GM21619 (cell line): ENCODE measurements at regions not wholly inside any gene's neighbourhood (a gene's known extent, or its start where the extent isn't known, plus 50 kb on each side); places are given as distances from the start of the nearest gene placed in this dataset.
"Not testable (repeated sequence)": the region's sequence is repeated elsewhere in the genome, so short reads cannot be mapped to it uniquely, and the experiment has no call there.

ENCODE experiments used
- ATAC-seq: cut with Tn5 transposase; IDR thresholded peaks from one replicate; pipeline ENCODE4 v1.9.1; 2021; ENCODE audit not compliant: unreplicated experiment

GRCh38 chr7:136441835-136442234, 426.6 kb upstream of the CHRM2 start:
- no peak for ATAC-seq

DNA sequence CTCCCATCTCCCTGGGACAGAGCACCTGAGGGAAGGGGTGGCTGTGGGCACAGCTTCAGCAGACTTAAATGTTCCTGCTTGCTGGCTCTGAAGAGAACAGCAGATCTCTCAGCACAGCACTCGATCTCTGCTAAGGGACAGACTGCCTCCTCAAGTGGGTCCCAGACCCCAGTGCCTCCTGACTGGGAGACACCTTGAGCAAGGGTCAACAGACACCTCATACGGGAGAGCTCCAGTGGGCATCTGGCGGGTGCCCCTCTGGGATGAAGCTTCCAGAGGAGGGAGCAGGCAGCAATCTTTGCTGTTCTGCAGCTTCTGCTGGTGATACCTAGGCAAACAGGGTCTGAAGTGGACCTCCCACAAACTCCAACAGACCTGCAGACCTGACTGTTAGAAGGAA, 436.7 kb upstream of the CHRM2 start:
- ATAC-seq: not testable (repeated sequence)

DNA sequence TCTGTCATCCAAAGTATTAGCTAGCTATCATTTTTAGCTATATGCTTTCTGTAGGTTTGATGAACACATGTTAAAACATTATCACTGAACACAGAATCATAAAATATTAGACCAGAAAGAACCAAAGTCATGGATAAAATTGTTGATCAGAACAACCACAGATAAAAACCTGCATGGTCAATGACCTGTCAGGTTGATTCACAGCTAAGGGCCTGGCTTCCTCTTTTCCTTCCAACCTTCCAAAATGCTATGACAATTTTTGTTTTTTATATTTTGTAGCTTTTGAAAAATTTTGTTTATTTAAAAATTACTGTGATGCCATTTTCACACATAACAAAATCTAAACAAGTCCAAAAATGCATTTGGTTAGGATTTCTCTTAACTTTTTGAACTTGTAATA, 444.4 kb upstream of the CHRM2 start:
- ATAC-seq: no peak

DNA sequence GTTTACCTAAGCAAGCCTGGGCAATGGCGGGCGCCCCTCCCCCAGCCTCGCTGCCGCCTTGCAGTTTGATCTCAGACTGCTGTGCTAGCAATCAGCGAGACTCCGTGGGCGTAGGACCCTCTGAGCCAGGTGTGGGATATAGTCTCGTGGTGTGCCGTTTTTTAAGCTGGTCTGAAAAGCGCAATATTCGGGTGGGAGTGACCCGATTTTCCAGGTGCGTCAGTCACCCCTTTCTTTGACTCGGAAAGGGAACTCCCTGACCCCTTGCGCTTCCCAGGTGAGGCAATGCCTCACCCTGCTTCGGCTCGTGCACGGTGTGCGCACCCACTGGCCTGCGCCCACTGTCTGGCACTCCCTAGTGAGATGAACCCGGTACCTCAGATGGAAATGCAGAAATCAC, 442.6 kb upstream of the MTPN start:
- not testable (repeated sequence) for ATAC-seq

- no peak for ATAC-seq
Observed at GRCh38 chr7:136412952-136413351, 435.8 kb upstream of the MTPN start.

DNA sequence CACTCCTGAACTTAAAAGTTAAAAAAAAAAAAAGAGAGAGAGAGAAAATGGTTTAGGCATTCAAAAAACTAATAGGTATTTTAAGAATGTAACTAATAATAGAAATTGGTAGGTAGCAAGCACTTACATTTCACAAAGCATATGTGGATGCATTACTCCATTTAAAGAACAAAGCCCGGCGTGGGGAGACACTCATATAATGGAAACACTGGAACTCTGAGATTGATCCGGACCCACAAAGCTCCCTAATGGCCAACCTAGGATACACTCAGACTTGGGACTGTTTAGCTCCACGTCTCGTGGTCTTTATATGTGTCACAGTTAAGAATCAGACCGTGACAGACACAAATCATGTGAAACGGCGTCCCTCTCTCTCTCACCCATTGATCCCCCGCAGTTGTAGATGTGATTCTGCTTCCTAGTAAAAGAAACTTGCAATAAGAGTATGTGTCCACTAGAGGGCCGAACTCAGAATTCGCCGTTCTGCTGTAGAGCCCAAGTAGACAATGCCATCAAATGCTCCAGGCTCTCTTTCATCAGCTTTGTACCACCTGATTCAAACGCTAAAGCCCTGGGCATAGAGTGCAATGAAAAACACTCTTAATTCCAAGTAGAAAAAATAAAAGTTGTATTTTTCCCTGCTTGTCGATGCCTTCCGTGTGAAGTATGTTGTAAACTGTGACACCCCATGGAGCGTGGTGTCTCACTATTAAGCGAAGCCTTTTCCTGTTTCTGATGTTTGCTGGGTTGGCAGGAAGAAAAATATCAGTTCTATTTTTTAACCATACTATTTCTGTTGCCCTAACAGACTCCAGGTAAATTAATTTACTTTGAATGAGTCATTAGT, 429.0 kb upstream of the MTPN start:
- peak; percentile 96 for ATAC-seq

DNA sequence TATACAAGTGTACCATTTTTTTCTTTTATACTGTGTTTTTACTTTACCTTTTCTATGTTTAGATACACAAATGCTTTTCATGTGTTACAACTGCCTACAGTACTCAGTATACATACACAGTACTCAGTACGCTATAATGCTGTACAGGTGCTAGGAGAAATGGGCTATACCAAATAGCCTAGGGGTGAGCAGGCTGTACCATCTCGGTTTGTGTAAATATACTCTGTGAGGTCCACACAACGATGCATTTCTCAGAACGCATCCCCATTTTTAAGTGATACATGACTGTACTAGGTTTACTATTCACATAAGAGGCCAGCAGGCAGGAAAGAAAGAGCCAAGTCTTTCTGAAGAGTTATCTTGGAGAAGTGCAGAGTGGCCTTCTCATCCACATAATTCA, 426.4 kb upstream of the MTPN start:
- ATAC-seq: no peak

DNA sequence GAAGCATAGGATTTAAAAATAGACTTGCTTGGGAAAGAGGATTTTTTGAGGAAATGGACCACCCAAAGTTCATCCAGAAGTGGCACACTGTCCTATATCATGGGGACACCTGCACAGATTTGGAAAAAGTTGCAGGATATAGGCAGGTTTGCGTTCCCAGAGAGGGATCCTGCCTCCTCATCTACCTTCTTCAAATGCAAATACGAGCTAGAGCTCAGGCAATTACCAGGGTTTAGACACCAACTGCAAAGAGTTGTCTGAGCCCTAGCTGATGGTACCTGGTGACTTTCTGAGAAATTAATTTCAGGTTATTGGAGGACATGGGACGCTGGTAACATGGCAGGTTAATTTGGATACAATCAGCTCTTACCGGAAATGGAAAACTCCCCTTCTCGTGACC, 423.7 kb upstream of the MTPN start:
- ATAC-seq: no peak

DNA sequence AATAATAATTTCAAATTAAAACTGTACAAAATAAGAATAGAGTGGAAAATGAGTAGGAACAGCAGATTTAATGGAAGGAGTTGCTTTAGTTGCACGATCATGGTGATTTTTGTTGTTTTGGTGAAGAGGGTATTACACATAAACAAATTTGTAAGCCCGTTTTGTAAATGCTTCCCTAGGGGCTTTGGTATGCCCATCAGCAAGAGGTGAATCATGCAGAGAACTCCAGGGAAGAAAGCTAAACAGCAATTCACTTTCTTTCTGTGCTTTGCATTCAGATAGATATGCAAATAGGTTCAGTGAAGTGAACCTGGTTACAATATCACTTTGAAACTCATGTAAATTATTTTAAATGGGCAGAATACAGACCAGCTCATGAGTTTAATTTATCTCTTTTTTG, 422.2 kb upstream of the MTPN start:
- no peak for ATAC-seq

DNA sequence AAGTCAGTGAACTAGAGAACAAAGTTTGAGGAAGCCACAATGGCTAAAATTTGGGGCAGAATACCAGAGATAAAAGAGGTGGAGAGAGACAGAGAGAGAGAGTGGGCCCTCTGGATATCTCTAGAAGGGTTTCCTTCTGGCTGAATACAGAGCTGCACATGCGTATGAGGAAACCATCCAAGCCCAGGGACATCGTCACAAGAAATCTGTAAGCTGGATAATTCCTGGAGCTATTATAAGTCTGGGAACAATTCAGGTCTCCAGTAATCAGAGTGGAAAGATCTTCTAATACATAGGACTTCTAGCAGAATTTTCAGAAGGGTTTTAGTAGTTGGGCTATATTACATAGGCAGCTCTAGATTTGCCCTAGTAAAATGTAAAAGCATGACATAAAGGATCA, 415.7 kb upstream of the MTPN start:
- ATAC-seq: no peak

DNA sequence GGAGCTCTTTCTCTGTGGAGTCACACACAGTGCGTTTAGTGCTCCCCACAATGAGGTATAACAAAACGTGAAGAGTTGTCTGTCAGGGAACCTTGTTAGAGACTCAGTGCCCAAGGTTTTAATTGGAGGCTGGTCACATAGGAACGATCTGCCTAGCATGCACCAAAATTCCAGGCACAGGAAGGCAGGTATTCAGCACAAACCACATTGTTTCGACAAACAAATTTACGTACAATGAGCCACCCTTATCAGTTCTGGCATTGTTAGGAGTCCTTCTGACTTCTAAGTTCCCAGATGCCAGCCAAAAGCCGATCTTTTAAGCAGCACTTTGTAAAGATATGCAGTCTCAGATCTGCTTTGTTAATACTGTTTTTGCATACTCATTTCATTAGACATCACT, 414.2 kb upstream of the MTPN start:
- no peak for ATAC-seq

DNA sequence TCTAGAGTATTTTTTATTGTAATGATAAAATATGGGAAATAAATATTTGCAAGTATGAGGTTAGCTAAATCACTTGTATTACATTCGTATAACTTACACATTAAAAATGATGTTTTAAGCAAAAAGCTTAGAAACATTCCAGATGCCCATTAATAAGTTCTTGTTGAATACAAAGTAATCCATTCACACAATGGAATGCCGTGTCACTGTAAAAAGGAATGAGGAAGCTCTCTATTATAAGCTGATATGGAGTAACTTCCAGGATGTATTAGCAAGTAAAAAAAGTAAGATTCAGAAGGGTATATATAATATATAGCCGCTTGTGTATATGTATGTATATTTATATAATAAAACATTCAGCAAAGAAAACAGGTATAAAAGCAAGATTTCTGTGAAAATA, 412.8 kb upstream of the MTPN start:
- no peak for ATAC-seq

DNA sequence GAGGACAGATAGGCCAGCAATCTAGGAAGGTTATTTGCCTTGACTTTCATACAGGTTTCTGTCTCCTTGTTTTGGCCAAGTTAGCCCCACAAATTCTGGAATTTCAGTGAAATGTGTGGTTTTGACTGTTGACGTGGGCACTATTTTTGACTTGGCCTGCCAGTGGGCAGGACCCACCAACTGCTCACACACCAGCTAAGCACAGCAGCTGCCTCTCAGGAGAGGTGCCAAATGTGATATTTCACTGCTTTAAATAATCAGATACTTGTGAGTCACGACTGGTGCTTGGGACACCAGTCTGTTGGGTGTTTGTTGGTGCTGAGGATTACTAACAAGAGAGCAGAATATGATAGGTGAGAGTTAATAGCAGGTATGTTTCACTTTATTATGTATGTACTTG, 409.7 kb upstream of the MTPN start:
- no peak for ATAC-seq

DNA sequence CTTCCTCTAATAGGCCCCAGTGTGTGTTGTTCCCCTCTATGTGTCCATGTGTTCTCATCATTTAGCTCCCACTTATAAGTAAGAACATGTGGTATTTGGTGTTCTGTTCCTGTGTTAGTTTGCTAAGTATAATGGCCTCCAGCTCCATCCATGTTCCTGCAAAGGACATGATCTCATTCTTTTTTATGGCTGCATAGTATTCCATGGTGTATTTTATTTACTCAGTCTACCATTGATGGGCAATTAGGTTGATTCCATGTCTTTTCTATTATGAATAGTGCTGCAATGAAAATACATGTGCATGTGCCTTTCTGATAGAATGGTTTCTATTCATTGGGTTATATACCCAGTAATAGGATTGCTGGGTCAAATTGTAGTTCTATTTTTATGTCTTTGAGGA, 394.2 kb upstream of the MTPN start:
- not testable (repeated sequence) for ATAC-seq

DNA sequence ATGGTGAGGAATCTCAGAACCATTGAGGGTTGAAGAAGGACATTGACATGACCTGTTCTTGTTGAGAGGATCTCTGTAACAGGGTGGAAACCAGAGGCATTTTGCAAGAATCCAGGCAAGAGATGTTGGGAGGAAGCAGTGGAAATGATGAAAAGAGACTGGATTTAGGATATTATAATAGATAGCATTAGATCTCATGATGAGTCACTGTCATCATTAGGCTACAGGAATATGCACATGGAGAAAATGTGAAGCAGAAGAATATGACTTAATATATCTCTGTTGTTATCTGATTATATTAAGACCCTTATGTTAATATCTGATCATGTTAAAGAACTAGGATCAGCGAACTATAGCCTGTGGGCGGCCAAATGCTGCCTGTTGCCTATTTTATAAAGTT, 393.0 kb upstream of the MTPN start:
- ATAC-seq: no peak

- no peak for ATAC-seq
Observed at GRCh38 chr7:136369225-136369624, 392.1 kb upstream of the MTPN start.

DNA sequence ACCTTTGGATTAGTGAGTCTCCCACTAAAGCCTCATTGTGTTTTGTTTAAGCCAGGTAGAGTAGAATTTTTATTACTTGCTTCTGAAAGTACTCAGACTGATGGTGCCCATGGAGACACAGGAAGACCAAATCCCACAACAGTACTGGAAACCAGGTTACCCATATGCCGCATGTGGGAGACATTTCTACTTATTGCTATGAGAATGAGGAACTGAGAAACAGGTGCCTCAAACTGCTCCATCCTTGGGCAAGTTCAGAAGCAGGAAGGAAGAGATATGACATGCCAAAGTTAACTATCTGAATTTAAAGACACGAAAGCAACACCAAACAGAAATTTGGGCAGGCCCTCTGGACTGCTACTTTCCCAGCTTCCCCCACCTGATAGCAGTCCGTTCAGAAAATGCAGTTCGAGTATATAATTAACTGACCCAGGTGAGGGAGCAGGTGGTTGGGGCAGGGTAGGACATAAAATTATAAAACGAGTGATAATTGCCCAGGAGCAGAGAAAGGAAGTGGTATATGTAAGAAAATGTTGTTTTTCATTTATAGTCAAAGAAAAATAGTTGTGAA, 382.3 kb upstream of the MTPN start:
- peak; percentile 95 for ATAC-seq

- ATAC-seq: peak; percentile 63
Observed at GRCh38 chr7:136353287-136353686, 376.1 kb upstream of the MTPN start.

GRCh38 chr7:136348542-136349192, 371.5 kb upstream of the MTPN start:
- ATAC-seq: no peak

DNA sequence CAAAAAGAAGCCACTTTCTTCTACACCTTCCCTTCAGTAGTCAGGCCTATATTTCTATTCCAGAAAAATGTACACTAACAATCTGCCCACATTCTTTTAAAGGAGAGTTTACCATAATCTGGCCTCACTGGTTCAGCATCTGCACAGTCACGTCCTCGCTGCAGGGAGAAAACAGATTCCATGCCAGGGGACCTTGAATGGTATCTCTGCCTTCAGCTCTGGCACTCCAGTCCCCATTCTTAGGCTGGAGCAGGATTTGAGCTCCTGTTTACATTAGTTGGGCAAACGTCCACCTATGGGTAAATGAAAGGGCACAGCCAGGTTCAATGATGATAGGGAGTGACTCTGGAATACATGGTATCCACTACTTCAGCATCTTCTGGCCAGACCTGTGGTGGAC, 371.0 kb upstream of the MTPN start:
- no peak for ATAC-seq

- no peak for ATAC-seq
Observed at GRCh38 chr7:136347488-136347887, 370.3 kb upstream of the MTPN start.

DNA sequence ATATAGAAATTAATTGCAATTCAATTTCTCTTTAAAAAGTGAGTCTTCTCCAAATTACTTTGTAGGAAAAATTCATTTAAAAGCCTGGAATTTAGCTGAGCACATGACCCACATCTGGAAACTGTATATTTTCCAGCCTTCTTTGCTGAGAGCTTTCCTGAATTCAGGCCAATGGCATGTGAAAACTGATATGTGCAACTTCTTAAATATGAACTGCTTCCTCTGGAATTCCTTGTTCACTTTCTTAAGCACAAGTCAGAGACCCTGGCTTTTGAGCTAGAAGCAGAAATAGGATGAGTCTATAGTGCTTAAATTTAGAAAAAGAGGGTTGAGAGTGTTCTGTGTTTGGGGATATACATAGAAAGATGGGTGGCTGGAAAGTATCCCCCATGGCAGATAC, 365.1 kb upstream of the MTPN start:
- no peak for ATAC-seq
